ENCODE measurements at regions not wholly inside any gene's neighbourhood (a gene's known extent, or its start where the extent isn't known, plus 50 kb on each side); places are given as distances from the start of the nearest gene placed in this dataset.
"Not testable (repeated sequence)": the region's sequence is repeated elsewhere in the genome, so short reads cannot be mapped to it uniquely, and the experiment has no call there.

- H3K27ac Mint-ChIP-seq, result no peak overlapping the region
- H3K9me3 Mint-ChIP-seq, result peaks cover 0 to 4% of the 10 kb centered on the region in 2 donors
- DNase-seq, result no peak
- H3K36me3 Mint-ChIP-seq, result no peaks in the 10 kb centered on the region
- H3K4me3 Mint-ChIP-seq, result no peak overlapping the region
- no peak for ATAC-seq (replicated peaks)
- H3K27me3 Mint-ChIP-seq, result no peaks in the 10 kb centered on the region
- no peaks in the 10 kb centered on the region for H3K4me1 Mint-ChIP-seq
Measured at GRCh38 chr1:96220651-96221050, 500.9 kb upstream of the PTBP2 start.

DNA sequence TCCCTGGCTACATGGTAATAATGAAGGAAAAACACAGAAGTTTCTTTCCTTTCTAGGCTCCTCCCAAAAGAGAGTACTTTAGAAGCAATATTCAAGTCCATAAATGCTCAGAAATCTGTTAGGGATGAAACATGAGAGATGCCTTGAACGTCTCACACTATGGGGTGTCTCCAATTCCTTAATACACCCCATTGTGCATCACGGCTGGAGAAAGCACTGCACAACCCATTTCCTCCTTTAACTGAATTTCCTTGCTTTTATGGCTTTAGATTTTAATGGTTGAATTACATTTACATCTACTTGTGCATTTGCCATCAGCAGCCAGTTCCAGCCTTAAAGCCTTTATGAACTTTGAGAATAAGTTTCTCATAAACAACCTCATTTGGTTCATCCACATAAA is 498.9 kb upstream of the PTBP2 start:
- DNase-seq (no peak), ATAC-seq (replicated peaks) (no peak)
- Mint-ChIP-seq H3K9me3 (peaks cover 0 to 3% of the 10 kb centered on the region in 2 donors), H3K4me3 (no peak overlapping the region), H3K27ac (no peak overlapping the region), H3K27me3 (no peaks in the 10 kb centered on the region), H3K36me3 (no peaks in the 10 kb centered on the region), H3K4me1 (no peaks in the 10 kb centered on the region)

GRCh38 chr1:96224229-96224628 is 497.4 kb upstream of the PTBP2 start:
- not testable (repeated sequence) for H3K36me3 Mint-ChIP-seq; H3K4me1 Mint-ChIP-seq; H3K4me3 Mint-ChIP-seq; DNase-seq; H3K27me3 Mint-ChIP-seq; H3K9me3 Mint-ChIP-seq; H3K27ac Mint-ChIP-seq; ATAC-seq (replicated peaks)

- Mint-ChIP-seq H3K4me1 (no peaks in the 10 kb centered on the region), H3K4me3 (no peak overlapping the region), H3K36me3 (no peaks in the 10 kb centered on the region), H3K27me3 (no peaks in the 10 kb centered on the region), H3K27ac (no peak overlapping the region), H3K9me3 (no peaks in the 10 kb centered on the region)
- DNase-seq, result no peak
- ATAC-seq (replicated peaks), result no peak
Measured at GRCh38 chr1:96233422-96233821, 488.2 kb upstream of the PTBP2 start.

GRCh38 chr1:96234299-96234698 is 487.3 kb upstream of the PTBP2 start:
- ATAC-seq (replicated peaks), result no peak
- Mint-ChIP-seq H3K9me3 (no peaks in the 10 kb centered on the region), H3K4me3 (no peak overlapping the region), H3K36me3 (no peaks in the 10 kb centered on the region), H3K27ac (no peak overlapping the region), H3K4me1 (no peaks in the 10 kb centered on the region), H3K27me3 (no peaks in the 10 kb centered on the region)
- DNase-seq, result no peak

DNA sequence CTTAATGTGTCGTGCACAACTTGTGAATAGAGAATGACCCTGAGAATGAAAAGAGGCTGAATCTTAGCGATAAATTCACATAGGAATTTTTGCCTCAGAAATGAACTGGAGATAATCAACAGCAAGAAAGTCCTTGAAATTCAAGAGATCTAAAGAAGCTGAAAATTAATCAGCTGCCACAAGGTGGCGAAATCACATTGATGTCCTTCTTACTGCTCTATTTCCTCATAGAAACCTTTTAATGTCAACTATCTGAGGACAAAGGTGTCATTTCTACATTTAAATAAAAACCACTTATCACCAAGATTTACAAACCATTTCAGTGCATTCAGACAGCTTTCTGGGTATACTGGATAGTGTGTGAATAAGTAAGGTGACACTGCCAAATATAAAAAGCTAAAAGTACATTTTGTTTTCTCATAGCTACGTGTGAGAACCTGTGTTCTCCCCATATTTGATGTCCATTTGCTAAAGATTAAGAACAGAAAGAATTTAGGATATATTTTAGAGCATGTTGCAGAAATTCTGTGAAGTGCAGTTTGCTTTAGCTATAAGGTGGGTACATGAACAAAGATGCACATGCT is 485.3 kb upstream of the PTBP2 start:
- Mint-ChIP-seq H3K4me3 (no peak overlapping the region), H3K4me1 (no peaks in the 10 kb centered on the region), H3K9me3 (no peaks in the 10 kb centered on the region), H3K27ac (no peak overlapping the region), H3K36me3 (no peaks in the 10 kb centered on the region), H3K27me3 (no peaks in the 10 kb centered on the region)
- no peak for ATAC-seq (replicated peaks)
- DNase-seq, result no peak

- Mint-ChIP-seq H3K36me3 (no peaks in the 10 kb centered on the region), H3K9me3 (no peaks in the 10 kb centered on the region), H3K27me3 (no peaks in the 10 kb centered on the region), H3K4me1 (no peaks in the 10 kb centered on the region), H3K4me3 (no peak overlapping the region), H3K27ac (no peak overlapping the region)
- DNase-seq (no peak), ATAC-seq (replicated peaks) (no peak)
Measured at GRCh38 chr1:96238426-96238825, 483.2 kb upstream of the PTBP2 start.

GRCh38 chr1:96240438-96240837 is 481.1 kb upstream of the PTBP2 start:
- Mint-ChIP-seq H3K27ac (no peak overlapping the region), H3K27me3 (no peaks in the 10 kb centered on the region), H3K36me3 (no peaks in the 10 kb centered on the region), H3K4me3 (no peak overlapping the region), H3K9me3 (no peaks in the 10 kb centered on the region), H3K4me1 (no peaks in the 10 kb centered on the region)
- DNase-seq, result no peak
- ATAC-seq (replicated peaks), result no peak

- Mint-ChIP-seq H3K27ac (no peak overlapping the region), H3K4me3 (no peak overlapping the region), H3K4me1 (no peaks in the 10 kb centered on the region), H3K27me3 (no peaks in the 10 kb centered on the region), H3K36me3 (no peaks in the 10 kb centered on the region), H3K9me3 (no peaks in the 10 kb centered on the region)
- ATAC-seq (replicated peaks), result no peak
- DNase-seq, result no peak
Measured at GRCh38 chr1:96253246-96254035, 468.1 kb upstream of the PTBP2 start.

- no peak overlapping the region for H3K27ac Mint-ChIP-seq
- ATAC-seq (replicated peaks) (no peak), DNase-seq (no peak)
- no peak overlapping the region for H3K4me3 Mint-ChIP-seq
- H3K4me1 Mint-ChIP-seq, result no peaks in the 10 kb centered on the region
- no peaks in the 10 kb centered on the region for H3K27me3 Mint-ChIP-seq
- peaks cover 1 to 3% of the 10 kb centered on the region in 2 donors for H3K9me3 Mint-ChIP-seq
- H3K36me3 Mint-ChIP-seq, result no peaks in the 10 kb centered on the region
Measured at GRCh38 chr1:96256130-96256790, 465.3 kb upstream of the PTBP2 start.

- Mint-ChIP-seq H3K27ac (no peak overlapping the region), H3K36me3 (no peaks in the 10 kb centered on the region), H3K27me3 (no peaks in the 10 kb centered on the region), H3K9me3 (peaks cover 3 to 6% of the 10 kb centered on the region in 2 donors), H3K4me1 (no peaks in the 10 kb centered on the region), H3K4me3 (no peak overlapping the region)
- DNase-seq, result no peak
- ATAC-seq (replicated peaks), result no peak
Measured at GRCh38 chr1:96259399-96259798, 462.2 kb upstream of the PTBP2 start.

- Mint-ChIP-seq H3K27me3 (no peaks in the 10 kb centered on the region), H3K36me3 (no peaks in the 10 kb centered on the region)
- DNase-seq, result no peak
Measured at GRCh38 chr1:96281491-96281890, 440.1 kb upstream of the PTBP2 start.

GRCh38 chr1:96290033-96290432 is 431.6 kb upstream of the PTBP2 start:
- Mint-ChIP-seq H3K9me3 (peaks cover 13 to 29% of the 10 kb centered on the region in 2 donors), H3K27ac (no peak overlapping the region), H3K36me3 (no peaks in the 10 kb centered on the region)

More at GRCh38 chr1:96281491-96281890, 440.1 kb upstream of the PTBP2 start:
- Mint-ChIP-seq H3K4me1 (no peaks in the 10 kb centered on the region), H3K27ac (no peak overlapping the region), H3K4me3 (no peak overlapping the region), H3K9me3 (peaks cover 19 to 22% of the 10 kb centered on the region in 2 donors)
- no peak for ATAC-seq (replicated peaks)

GRCh38 chr1:96290801-96291200 is 430.8 kb upstream of the PTBP2 start:
- H3K9me3 Mint-ChIP-seq, result peaks cover 13 to 27% of the 10 kb centered on the region in 2 donors
- H3K36me3 Mint-ChIP-seq, result no peaks in the 10 kb centered on the region
- no peaks in the 10 kb centered on the region for H3K4me1 Mint-ChIP-seq
- no peaks in the 10 kb centered on the region for H3K27me3 Mint-ChIP-seq
- no peak overlapping the region for H3K27ac Mint-ChIP-seq
- no peak for DNase-seq
- H3K4me3 Mint-ChIP-seq, result no peak overlapping the region
- ATAC-seq (replicated peaks), result no peak

More at GRCh38 chr1:96290033-96290432, 431.6 kb upstream of the PTBP2 start:
- no peaks in the 10 kb centered on the region for H3K27me3 Mint-ChIP-seq
- H3K4me3 Mint-ChIP-seq, result no peak overlapping the region
- ATAC-seq (replicated peaks), result no peak
- DNase-seq, result no peak
- no peaks in the 10 kb centered on the region for H3K4me1 Mint-ChIP-seq

- no peak for ATAC-seq (replicated peaks)
- Mint-ChIP-seq H3K27me3 (no peaks in the 10 kb centered on the region), H3K4me1 (no peaks in the 10 kb centered on the region), H3K36me3 (no peaks in the 10 kb centered on the region), H3K4me3 (no peak overlapping the region), H3K27ac (no peak overlapping the region), H3K9me3 (peaks cover 8 to 20% of the 10 kb centered on the region in 2 donors)
- no peak for DNase-seq
Measured at GRCh38 chr1:96291468-96291867, 430.1 kb upstream of the PTBP2 start.

All from stimulated activated naive B cell treated with anti-CD40 and anti-IgM and Interleukin-4, amounts not matched to agents 10 μg/mL and 1 μg/mL and 100 μg/mL, for 72 hours (primary cell).